DOHH2 (cell line): ENCODE measurements at regions not wholly inside any gene's neighbourhood (a gene's known extent, or its start where the extent isn't known, plus 50 kb on each side); places are given as distances from the start of the nearest gene placed in this dataset.

ENCODE experiments used
- CTCF ChIP-seq: fragments of 200-600 bp; sonication (generic); IDR thresholded peaks from one replicate; pipeline ENCODE4 v1.5.1; 2014; ENCODE audit warnings: antibody characterized with exemption, mild to moderate bottlenecking, low read depth, low read length; ENCODE audit not compliant: poor library complexity, severe bottlenecking
- EZH2phosphoT487 ChIP-seq: fragments of 200-600 bp; sonication (generic); IDR thresholded peaks from 2 replicates; pipeline ENCODE4 v1.6.1; 2017; ENCODE audit warnings: borderline replicate concordance, mild to moderate bottlenecking, antibody characterized with exemption, low read length, moderate library complexity, mixed read lengths

DNA sequence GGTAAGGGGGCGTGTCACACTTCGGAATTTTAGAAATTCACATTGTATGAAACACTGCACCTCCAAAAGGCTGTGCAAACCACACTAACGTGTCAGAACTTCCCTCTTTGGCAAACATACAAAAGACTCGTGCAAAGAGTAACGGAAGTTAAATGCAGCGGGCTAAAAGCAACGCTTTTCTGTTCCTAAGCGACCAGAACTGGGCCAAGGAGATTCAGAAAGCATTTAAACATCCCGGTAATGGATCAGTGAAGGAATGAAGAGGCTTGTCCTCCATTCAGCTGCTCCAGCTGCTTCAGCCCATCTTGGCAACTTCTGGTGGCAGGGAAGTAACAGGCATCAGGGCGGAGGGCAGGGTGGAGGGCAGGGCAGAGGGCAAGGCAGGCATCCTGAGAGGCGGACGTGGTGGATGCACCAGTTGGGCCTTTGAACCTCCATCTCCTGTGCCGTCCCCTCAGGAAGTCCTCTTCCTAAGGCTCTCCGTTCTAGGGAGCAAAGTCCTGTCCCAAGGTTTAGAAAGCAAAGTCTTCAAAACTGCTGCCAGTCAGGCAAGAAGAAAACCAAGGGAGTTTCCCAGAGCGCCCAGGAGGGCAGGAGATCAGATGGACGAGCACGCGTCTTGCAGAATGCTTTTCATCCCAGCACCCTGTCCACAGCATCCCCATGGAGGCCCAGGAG is 230.7 kb downstream of the ZNF516 start:
- no peak for TF ChIP-seq CTCF
- no peak for TF ChIP-seq EZH2phosphoT487
